NCI-H526 (cell line): ENCODE measurements at regions not wholly inside any gene's neighbourhood (a gene's known extent, or its start where the extent isn't known, plus 50 kb on each side); places are given as distances from the start of the nearest gene placed in this dataset.
"Not testable (repeated sequence)": the region's sequence is repeated elsewhere in the genome, so short reads cannot be mapped to it uniquely, and the experiment has no call there.

Experiments
- DNase-seq, 2 experiments: peaks; one replicate each; lab custom pipeline; 2025; lab: John Stamatoyannopoulos, UW

GRCh38 chr9:42434844-42435714 is 251.6 kb downstream of the SPATA31A6 start:
- DNase-seq = not testable (repeated sequence)

DNA sequence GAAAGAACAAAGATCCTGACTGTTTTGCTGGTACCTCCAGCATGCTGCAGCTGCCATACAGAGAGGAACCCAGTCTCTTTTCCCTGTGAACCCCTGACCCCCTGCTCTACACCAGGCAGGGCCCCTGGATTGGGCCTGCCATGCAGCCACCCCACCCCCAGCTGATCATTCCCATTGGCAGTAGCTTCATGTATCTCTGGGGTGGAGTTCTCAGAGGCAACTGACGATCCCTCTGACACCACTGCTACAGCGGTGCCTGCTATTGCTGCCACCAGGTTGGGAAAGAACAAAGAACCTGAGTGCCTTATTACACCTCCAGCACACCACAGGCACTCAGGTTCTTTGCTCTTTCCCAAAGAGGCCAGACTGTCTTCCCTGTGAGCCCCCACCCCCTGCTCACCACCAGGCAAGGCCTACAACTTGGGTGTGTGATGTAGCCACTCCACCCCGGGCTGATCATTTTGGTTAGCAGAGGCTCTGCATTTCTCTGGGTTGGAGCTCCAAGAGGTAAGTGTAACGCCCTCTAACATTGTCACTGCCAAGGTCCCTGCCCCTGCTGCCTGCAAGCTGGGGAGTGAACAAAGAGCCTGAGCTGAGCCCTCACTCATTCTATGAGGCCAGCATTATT is 252.4 kb downstream of the SPATA31A6 start:
- not testable (repeated sequence) for DNase-seq

DNA sequence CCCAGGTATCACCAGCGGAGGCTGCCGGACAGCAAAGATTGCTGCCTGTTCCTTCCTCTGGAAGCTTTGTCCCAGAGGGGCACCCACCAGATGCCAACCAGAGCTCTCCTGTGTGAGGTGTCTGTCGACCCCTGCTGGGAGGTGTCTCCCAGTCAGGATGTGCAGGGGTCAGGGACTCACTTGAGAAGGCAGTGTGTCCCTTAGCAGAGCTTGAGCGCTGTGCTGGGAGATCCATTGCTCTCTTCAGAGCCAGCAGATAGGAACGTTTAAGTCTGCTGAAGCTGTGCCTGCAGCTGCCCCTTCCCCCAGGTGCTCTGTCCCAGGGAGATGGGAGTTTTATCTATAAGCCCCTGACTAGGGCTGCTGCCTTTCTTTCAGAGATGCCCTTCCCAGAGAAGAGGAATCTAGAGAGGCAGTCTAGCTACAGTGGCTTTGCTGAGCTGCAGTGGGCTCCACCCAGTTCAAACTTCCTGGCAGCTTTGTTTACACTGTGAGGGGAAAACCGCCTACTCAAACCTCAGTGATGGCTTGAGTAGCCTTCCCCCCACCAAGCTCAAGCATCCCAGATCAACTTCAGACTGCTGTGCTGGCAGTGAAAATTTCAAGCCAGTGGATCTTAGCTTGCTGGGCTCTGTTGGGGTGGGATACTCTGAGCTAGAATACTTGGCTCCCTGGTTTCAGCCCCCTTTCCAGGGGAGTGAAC is 253.7 kb downstream of the SPATA31A6 start:
- not testable (repeated sequence) for DNase-seq

DNA sequence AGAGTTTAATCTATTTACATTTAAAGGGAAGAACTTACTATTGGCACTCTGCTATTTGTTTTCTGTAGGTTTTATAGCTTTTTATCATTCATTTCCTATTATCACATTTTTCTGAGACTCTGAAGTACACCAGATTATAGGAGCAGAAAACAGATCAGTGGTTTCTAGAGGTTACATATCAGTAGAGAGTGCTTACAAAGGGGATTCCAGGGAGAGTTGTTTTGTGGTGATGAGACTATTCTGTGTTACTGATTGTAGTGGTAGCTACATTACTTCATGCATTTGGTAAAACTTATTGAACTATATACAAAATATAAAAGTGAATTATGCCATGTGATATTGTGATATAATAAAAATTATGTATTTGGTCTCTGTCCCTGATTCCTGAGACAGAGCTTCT is 259.2 kb downstream of the SPATA31A6 start:
- DNase-seq = not testable (repeated sequence)

DNA sequence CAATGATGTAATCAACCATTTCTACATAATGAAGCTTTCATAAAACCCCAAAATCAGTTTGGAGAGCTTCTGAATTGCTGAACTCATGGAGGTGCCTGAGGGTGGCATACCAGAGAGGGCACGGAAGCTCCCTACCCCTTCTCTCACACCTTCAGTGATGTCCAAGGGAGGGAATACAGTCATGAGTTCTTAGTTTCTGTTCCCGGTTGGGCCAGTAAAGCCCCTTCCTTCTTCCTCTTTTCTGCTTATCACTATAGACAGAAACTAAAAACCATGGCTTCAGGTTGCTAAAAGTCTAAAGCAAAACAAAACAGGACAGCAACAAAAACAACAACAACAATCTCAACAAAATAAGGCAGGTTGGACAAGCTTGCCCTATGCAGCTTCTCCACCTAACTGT is 260.0 kb downstream of the SPATA31A6 start:
- not testable (repeated sequence) for DNase-seq

- DNase-seq = not testable (repeated sequence)
These were observed 278.0 kb downstream of the SPATA31A6 start for GRCh38 chr9:42461436-42461835.

DNA sequence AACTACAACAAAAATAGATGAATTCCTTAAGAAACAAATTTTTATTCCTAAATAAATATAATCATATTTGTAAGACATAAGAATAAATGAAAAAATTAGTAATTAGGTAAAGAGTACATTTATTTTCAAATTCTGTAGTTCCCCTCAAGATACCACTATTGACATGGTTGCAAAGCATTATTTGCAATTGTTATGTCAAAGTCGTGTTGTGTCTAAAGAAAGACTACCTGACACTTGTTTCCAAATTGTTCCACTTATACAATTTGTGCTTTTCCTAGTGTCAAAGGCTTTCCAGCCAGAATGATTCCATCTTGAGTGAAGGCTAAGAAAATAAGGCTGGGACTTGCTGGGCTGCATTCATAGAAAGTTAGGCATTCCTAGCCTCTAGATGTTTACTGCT is 278.4 kb downstream of the SPATA31A6 start:
- DNase-seq = not testable (repeated sequence)

GRCh38 chr9:42463981-42464380 is 280.5 kb downstream of the SPATA31A6 start:
- not testable (repeated sequence) for DNase-seq

- not testable (repeated sequence) for DNase-seq
These were observed 287.1 kb downstream of the SPATA31A6 start for GRCh38 chr9:42470577-42470976.

GRCh38 chr9:42490989-42491388 is 307.5 kb downstream of the SPATA31A6 start:
- DNase-seq = not testable (repeated sequence)

DNA sequence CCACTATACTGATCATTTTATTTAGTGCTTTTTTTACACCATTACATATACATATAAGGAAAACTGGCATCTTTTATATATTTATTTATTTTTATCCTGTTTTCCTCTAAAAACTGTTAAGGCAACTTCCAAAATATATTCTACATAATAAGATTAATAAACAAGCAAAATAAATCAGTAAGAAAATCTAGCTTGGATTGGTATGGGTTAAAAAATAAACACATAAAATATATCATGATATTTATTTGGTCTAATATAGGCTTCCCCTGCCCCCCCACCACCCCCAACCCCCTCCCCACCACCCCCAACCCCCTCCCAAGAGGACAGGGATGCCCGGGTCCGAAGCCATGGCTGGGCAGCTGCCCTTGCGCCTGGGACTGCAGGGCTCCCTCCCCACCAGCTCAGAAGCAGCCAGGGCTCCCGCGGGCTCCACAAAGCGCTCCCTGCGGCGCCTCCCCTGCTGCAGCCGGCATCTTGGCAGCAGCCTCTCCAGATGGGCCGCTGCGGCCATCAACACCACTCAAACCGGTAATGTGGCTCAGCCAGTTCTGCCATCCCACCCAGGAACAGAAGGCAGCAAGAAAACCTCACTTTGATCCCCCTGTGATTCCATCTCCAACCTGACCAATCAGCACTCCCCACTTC is 319.3 kb downstream of the SPATA31A6 start:
- DNase-seq = peak in 1 of 2 experiments; percentile 26

- DNase-seq = not testable (repeated sequence)
These were observed 324.7 kb downstream of the SPATA31A6 start for GRCh38 chr9:42508111-42508510.

- not testable (repeated sequence) for DNase-seq
These were observed 330.1 kb downstream of the SPATA31A6 start for GRCh38 chr9:42513535-42513934.

DNA sequence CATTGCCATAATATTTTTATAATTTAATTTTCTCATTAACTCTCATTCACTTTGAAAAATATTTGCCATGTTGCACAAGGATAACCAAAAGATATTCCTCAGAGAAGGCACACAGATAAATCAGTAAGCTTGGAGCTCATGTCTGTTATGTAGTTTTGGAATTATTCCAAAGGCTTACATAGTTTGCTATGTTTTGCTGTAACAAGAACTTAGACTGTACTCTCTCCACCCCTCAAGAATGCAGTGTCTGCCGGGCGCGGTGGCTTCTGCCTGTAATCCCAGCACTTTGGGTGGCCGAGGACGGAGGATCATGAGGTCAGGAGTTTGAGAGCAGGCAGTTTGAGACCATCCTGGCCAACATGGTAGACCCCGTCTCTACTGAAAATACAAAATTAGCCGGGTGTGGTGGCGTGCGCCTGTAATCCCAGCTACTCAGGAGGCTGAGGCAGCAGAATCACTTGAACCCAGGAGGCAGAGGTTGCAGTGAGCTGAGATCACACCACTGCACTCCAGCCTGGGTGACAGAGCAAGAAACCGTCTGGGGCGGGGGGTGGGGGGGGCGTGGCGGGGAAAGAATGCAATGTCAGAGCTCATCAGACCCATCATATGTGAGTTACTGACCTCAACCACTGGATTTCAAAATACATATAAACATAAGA is 351.0 kb downstream of the SPATA31A6 start:
- DNase-seq = not testable (repeated sequence)

- not testable (repeated sequence) for DNase-seq
These were observed 351.5 kb downstream of the SPATA31A6 start for GRCh38 chr9:42534984-42535325.

GRCh38 chr9:42550789-42551357 is 367.4 kb downstream of the SPATA31A6 start:
- not testable (repeated sequence) for DNase-seq

- DNase-seq = not testable (repeated sequence)
These were observed 385.1 kb downstream of the SPATA31A6 start for GRCh38 chr9:42568530-42568929.

- not testable (repeated sequence) for DNase-seq
These were observed 385.6 kb downstream of the SPATA31A6 start for GRCh38 chr9:42568942-42569556.

DNA sequence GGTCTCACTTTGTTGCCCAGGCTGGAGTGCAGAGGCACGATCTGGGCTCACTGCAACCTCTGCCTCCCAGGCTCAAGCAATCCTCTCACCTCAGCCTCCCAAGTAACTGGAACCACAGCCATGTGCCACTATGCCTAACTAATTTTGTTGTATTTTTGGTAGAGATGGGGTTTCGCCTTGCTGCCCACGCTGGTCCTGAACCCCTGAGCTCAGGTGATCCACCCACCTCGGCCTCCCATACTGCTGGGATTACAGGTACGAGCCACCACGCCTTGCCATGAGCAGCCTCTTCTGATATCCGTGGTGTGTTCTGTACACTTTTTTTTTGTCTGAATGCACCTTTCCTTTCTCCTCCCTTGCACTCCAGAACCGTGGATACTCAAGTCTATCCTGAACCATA is 394.4 kb downstream of the SPATA31A6 start:
- DNase-seq = not testable (repeated sequence)
